ENCODE measurements at regions not wholly inside any gene's neighbourhood (a gene's known extent, or its start where the extent isn't known, plus 50 kb on each side); places are given as distances from the start of the nearest gene placed in this dataset.

DNA sequence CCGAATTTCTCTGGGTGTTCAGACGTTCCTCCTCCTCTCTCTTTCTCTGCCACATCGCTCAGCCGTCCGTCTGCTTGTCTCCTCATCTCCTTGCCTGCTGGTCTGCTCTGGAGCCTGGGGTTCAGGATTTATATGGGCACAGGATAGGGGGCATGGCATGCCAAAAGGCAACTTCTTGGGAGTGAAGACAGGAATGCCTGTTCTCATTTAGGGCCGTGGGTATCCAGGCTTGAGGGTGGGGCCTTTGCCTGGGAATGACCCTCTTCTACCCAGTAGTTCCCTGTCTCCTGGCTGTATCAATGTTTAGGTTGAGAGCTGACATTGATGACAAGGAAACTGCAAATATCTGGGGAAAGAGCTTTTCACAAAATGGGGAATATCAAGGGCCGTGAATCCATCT is 98.0 kb downstream of the HRH4 start:
- TF ChIP-seq, protein P1, sequence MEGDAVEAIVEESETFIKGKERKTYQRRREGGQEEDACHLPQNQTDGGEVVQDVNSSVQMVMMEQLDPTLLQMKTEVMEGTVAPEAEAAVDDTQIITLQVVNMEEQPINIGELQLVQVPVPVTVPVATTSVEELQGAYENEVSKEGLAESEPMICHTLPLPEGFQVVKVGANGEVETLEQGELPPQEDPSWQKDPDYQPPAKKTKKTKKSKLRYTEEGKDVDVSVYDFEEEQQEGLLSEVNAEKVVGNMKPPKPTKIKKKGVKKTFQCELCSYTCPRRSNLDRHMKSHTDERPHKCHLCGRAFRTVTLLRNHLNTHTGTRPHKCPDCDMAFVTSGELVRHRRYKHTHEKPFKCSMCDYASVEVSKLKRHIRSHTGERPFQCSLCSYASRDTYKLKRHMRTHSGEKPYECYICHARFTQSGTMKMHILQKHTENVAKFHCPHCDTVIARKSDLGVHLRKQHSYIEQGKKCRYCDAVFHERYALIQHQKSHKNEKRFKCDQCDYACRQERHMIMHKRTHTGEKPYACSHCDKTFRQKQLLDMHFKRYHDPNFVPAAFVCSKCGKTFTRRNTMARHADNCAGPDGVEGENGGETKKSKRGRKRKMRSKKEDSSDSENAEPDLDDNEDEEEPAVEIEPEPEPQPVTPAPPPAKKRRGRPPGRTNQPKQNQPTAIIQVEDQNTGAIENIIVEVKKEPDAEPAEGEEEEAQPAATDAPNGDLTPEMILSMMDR (IDR thresholded peaks at IDR 0.05): no peak
- TF ChIP-seq EZH2 (IDR thresholded peaks at IDR 0.05; ENCODE audit: borderline replicate concordance, insufficient read depth, low read depth, low read length, poor library complexity, severe bottlenecking): no peak

Measured in B cell (primary cell).